ENCODE measurements at regions not wholly inside any gene's neighbourhood (a gene's known extent, or its start where the extent isn't known, plus 50 kb on each side); places are given as distances from the start of the nearest gene placed in this dataset.
A peak's percentile ranks its signal among the peaks of the same experiment; 100 is the strongest.

DNA sequence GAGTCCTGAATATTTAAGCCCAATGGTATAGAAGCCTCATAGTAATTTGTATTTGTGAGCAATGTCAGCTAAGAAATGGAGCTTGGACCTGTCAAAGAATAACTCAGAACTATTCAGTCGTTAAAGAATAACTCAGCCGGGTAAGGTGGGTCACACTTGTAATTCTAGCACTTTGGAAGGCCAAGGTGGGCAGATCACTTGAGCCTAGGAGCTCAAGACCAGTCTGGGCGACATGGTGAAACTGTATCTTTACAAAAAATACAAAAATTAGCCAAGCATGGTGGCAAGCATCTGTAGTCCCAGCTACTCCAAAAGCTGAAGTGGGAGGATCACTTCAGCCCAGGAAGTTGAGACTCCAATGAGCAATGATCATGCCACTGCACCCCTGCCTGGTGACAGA, 1526.5 kb downstream of the LRRC4C start:
- intact Hi-C loops (cut with DNase I) = no loop called here
- DNase-seq (peak in 4 of 5 donors; percentile 23 to 71 (median 46)), FAIRE-seq (no peak)
- Histone ChIP-seq H3K27ac (ENCODE audit: low read depth in 2 of 2, low read length in 2 of 2) (no peak overlapping the region), H3K4me1 (ENCODE audit: control insufficient read depth in 2 of 3, insufficient read depth in 2 of 3, low read depth in 1 of 3, low read length in 3 of 3) (no peaks in the 10 kb centered on the region), H3K27me3 (ENCODE audit: control insufficient read depth, insufficient read depth, low read length) (no peaks in the 10 kb centered on the region), H3K4me3 (ENCODE audit: low read length in 3 of 3) (no peak overlapping the region), H3K9me3 (ENCODE audit: control insufficient read depth in 2 of 3, insufficient read depth in 1 of 3, low read length in 3 of 3) (peaks cover 0 to 11% (median 0%) of the 10 kb centered on the region in 3 donors), H3K9ac (ENCODE audit: low read length in 3 of 3) (no peak overlapping the region), H3K36me3 (ENCODE audit: control insufficient read depth in 2 of 3, insufficient read depth in 3 of 3, low read length in 3 of 3) (no peaks in the 10 kb centered on the region)
- TF ChIP-seq, protein P1, sequence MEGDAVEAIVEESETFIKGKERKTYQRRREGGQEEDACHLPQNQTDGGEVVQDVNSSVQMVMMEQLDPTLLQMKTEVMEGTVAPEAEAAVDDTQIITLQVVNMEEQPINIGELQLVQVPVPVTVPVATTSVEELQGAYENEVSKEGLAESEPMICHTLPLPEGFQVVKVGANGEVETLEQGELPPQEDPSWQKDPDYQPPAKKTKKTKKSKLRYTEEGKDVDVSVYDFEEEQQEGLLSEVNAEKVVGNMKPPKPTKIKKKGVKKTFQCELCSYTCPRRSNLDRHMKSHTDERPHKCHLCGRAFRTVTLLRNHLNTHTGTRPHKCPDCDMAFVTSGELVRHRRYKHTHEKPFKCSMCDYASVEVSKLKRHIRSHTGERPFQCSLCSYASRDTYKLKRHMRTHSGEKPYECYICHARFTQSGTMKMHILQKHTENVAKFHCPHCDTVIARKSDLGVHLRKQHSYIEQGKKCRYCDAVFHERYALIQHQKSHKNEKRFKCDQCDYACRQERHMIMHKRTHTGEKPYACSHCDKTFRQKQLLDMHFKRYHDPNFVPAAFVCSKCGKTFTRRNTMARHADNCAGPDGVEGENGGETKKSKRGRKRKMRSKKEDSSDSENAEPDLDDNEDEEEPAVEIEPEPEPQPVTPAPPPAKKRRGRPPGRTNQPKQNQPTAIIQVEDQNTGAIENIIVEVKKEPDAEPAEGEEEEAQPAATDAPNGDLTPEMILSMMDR (IDR thresholded peaks at IDR 0.05; ENCODE audit: borderline replicate concordance, extremely low read depth, insufficient read depth) = no peak

DNA sequence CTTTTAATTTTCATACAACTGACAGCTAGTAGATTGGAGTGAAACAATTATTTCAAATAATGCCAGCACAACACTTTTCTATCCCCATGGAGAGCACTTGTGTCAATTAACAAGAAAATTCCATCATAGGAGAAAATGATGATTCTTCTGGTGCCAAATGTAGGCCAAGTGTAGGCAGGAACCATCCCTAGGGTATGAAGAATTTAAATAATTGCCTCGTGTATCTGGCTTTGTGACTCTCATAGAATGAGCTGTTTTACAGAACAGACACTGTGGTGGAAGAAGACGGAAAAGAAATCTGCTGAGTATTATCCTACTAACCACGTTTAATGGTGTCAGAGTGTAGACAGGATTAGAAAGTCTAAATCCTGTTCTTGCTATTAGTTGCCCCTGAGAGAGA, 1542.2 kb downstream of the LRRC4C start:
- no peak for FAIRE-seq
- intact Hi-C loops (cut with DNase I) = no loop called here

DNA sequence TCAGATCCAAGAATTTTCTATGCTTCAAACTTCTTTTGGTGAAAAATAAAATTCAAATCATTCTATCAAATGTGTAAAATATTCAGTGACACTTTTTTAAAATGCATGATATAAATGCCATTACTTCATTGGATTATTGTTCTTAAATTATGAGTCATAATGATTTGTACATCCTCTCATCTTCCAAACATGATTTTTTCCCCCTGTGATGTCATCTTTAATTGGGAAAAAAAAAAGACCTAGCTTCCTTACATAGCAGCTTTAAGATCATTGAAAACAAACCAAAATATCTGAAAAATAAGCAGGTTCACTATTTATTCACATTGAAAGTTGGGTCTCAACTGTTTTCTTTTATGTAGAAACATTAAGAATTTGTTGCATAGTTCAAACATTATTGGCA, 1549.4 kb downstream of the LRRC4C start:
- Histone ChIP-seq H3K4me1 (ENCODE audit: control insufficient read depth in 2 of 3, insufficient read depth in 2 of 3, low read depth in 1 of 3, low read length in 3 of 3) (no peaks in the 10 kb centered on the region), H3K9me3 (ENCODE audit: control insufficient read depth in 2 of 3, insufficient read depth in 1 of 3, low read length in 3 of 3) (no peaks in the 10 kb centered on the region), H3K36me3 (ENCODE audit: control insufficient read depth in 2 of 3, insufficient read depth in 3 of 3, low read length in 3 of 3) (no peaks in the 10 kb centered on the region), H3K9ac (ENCODE audit: low read length in 3 of 3) (no peak overlapping the region), H3K27me3 (ENCODE audit: control insufficient read depth, insufficient read depth, low read length) (no peaks in the 10 kb centered on the region), H3K27ac (ENCODE audit: low read depth in 2 of 2, low read length in 2 of 2) (no peak overlapping the region), H3K4me3 (ENCODE audit: low read length in 3 of 3) (no peak overlapping the region)
- TF ChIP-seq, protein P1 (IDR thresholded peaks at IDR 0.05; ENCODE audit: borderline replicate concordance, extremely low read depth, insufficient read depth) = no peak
- intact Hi-C loops (cut with DNase I) = no loop called here
- no peak for FAIRE-seq
- DNase-seq = no peak

More for the DNA sequence above, 1542.2 kb downstream of the LRRC4C start:
- Histone ChIP-seq H3K27me3 (ENCODE audit: control insufficient read depth, insufficient read depth, low read length) (no peaks in the 10 kb centered on the region), H3K4me3 (ENCODE audit: low read length in 3 of 3) (no peak overlapping the region), H3K4me1 (ENCODE audit: control insufficient read depth in 2 of 3, insufficient read depth in 2 of 3, low read depth in 1 of 3, low read length in 3 of 3) (no peaks in the 10 kb centered on the region), H3K36me3 (ENCODE audit: control insufficient read depth in 2 of 3, insufficient read depth in 3 of 3, low read length in 3 of 3) (no peaks in the 10 kb centered on the region), H3K27ac (ENCODE audit: low read depth in 2 of 2, low read length in 2 of 2) (no peak overlapping the region), H3K9ac (ENCODE audit: low read length in 3 of 3) (no peak overlapping the region), H3K9me3 (ENCODE audit: control insufficient read depth in 2 of 3, insufficient read depth in 1 of 3, low read length in 3 of 3) (no peaks in the 10 kb centered on the region)
- TF ChIP-seq, protein P1 (IDR thresholded peaks at IDR 0.05; ENCODE audit: borderline replicate concordance, extremely low read depth, insufficient read depth) = no peak
- DNase-seq = no peak

DNA sequence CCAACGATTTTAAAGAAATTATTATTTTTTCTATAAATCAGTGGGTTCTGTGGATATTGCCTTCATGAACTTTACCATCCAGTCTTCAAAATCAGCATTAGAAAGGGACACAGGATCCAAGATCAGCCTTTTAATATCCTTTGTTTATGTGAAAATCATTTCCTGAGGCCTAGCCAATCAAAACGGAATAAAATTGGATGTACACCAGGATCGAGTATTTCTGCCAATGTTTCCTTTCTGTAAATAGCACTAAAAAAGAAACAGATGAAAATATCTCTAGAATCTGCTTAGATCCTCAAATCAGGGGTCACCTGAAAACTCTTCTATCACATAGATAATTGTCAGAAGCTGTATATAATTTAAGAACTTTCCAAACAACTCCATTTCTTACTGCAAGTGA, 1598.5 kb downstream of the LRRC4C start:
- Histone ChIP-seq H3K9me3 (ENCODE audit: control insufficient read depth in 2 of 3, insufficient read depth in 1 of 3, low read length in 3 of 3) (no peaks in the 10 kb centered on the region), H3K27me3 (ENCODE audit: control insufficient read depth, insufficient read depth, low read length) (no peaks in the 10 kb centered on the region), H3K4me3 (ENCODE audit: low read length in 3 of 3) (no peak overlapping the region), H3K36me3 (ENCODE audit: control insufficient read depth in 2 of 3, insufficient read depth in 3 of 3, low read length in 3 of 3) (no peaks in the 10 kb centered on the region), H3K27ac (ENCODE audit: low read depth in 2 of 2, low read length in 2 of 2) (no peak overlapping the region), H3K4me1 (ENCODE audit: control insufficient read depth in 2 of 3, insufficient read depth in 2 of 3, low read depth in 1 of 3, low read length in 3 of 3) (no peaks in the 10 kb centered on the region), H3K9ac (ENCODE audit: low read length in 3 of 3) (no peak overlapping the region)
- DNase-seq = no peak
- intact Hi-C loops (cut with DNase I) = no loop called here
- TF ChIP-seq, protein P1 (IDR thresholded peaks at IDR 0.05; ENCODE audit: borderline replicate concordance, extremely low read depth, insufficient read depth) = no peak
- no peak for FAIRE-seq

Data from kidney (tissue), 13 donors.